Hepatocyte (in vitro differentiated cells): ENCODE measurements at regions not wholly inside any gene's neighbourhood (a gene's known extent, or its start where the extent isn't known, plus 50 kb on each side); places are given as distances from the start of the nearest gene placed in this dataset.

Experiments
- DNase-seq: peaks from one replicate; pipeline ENCODE4 v3.0.0-alpha.2; 2016; ENCODE audit warnings: low spot score
- H2AFZ ChIP-seq: fragments of 200-600 bp; sonication (generic); 2 replicates; pipeline ENCODE4 v1.6.0; 2016; ENCODE audit warnings: antibody characterized with exemption, mild to moderate bottlenecking
- H3K27ac ChIP-seq: fragments of 200-600 bp; sonication (generic); 2 replicates; pipeline ENCODE4 v1.5.1; 2016; ENCODE audit warnings: mild to moderate bottlenecking
- H3K27me3 ChIP-seq: fragments of 200-600 bp; sonication (generic); 2 replicates; pipeline ENCODE4 v1.6.1; 2016
- H3K36me3 ChIP-seq: fragments of 200-600 bp; sonication (generic); replicated peaks from 2 replicates; pipeline ENCODE4 v1.5.1; 2016; ENCODE audit warnings: low read depth; ENCODE audit not compliant: insufficient read depth
- H3K4me1 ChIP-seq: fragments of 200-600 bp; sonication (generic); 2 replicates; pipeline ENCODE4 v1.5.1; 2016; ENCODE audit warnings: mild to moderate bottlenecking, moderate library complexity; ENCODE audit not compliant: insufficient read depth
- H3K4me2 ChIP-seq: fragments of 200-600 bp; sonication (generic); 2 replicates; pipeline ENCODE4 v1.6.0; 2016
- H3K4me3 ChIP-seq: fragments of 200-600 bp; sonication (generic); 2 replicates; pipeline ENCODE4 v1.5.1; 2016; ENCODE audit warnings: mild to moderate bottlenecking
- H3K79me2 ChIP-seq: fragments of 200-600 bp; sonication (generic); 2 replicates; pipeline ENCODE4 v1.6.0; 2017; ENCODE audit warnings: mild to moderate bottlenecking
- H3K9me2 ChIP-seq: fragments of 200-600 bp; sonication (generic); replicated peaks from 2 replicates; pipeline ENCODE4 v1.6.0; 2017; ENCODE audit warnings: mild to moderate bottlenecking; ENCODE audit not compliant: insufficient read depth
- H3K9me3 ChIP-seq: fragments of 200-600 bp; sonication (generic); 2 replicates; pipeline ENCODE4 v1.5.1; 2016; ENCODE audit warnings: low read depth, mild to moderate bottlenecking
- H4K20me1 ChIP-seq: fragments of 200-600 bp; sonication (generic); 2 replicates; pipeline ENCODE4 v1.6.0; 2016; ENCODE audit warnings: mild to moderate bottlenecking; ENCODE audit not compliant: insufficient read depth, poor library complexity, severe bottlenecking
- EZH2 ChIP-seq: fragments of 200-600 bp; sonication (generic); IDR thresholded peaks from 2 replicates; pipeline ENCODE4 v1.6.1; 2016; ENCODE audit warnings: antibody characterized with exemption, mild to moderate bottlenecking, borderline replicate concordance
- EZH2phosphoT487 ChIP-seq: fragments of 200-600 bp; sonication (generic); IDR thresholded peaks from one replicate; pipeline ENCODE4 v1.6.1; 2018; ENCODE audit warnings: antibody characterized with exemption, mild to moderate bottlenecking, low read depth, moderate library complexity; ENCODE audit not compliant: unreplicated experiment, severe bottlenecking
- WGBS: methylation state at CpG from one replicate; pipeline ENCODE4 v1.1.6; 2016; ENCODE audit warnings: low lambda C conversion rate; ENCODE audit errors: missing lambda C conversion rate; 5-methylcytosine and 5-hydroxymethylcytosine counted together
- TF ChIP-seq, protein P1 (sequence below): fragments of 200-600 bp; sonication (generic); IDR thresholded peaks from 2 replicates; pipeline ENCODE4 v1.5.1; 2016; ENCODE audit warnings: antibody characterized with exemption, mild to moderate bottlenecking; ENCODE audit not compliant: poor library complexity

- Histone ChIP-seq H3K4me1 (peaks cover 6% of the 10 kb centered on the region), H2AFZ (no peak overlapping the region), H3K9me3 (no peaks in the 10 kb centered on the region), H3K4me3 (no peak overlapping the region), H4K20me1 (no peaks in the 10 kb centered on the region), H3K27me3 (no peaks in the 10 kb centered on the region), H3K36me3 (no peaks in the 10 kb centered on the region), H3K9me2 (no peaks in the 10 kb centered on the region), H3K4me2 (no peak overlapping the region), H3K27ac (no peak overlapping the region), H3K79me2 (no peaks in the 10 kb centered on the region)
- no peak for DNase-seq
- TF ChIP-seq, protein P1, sequence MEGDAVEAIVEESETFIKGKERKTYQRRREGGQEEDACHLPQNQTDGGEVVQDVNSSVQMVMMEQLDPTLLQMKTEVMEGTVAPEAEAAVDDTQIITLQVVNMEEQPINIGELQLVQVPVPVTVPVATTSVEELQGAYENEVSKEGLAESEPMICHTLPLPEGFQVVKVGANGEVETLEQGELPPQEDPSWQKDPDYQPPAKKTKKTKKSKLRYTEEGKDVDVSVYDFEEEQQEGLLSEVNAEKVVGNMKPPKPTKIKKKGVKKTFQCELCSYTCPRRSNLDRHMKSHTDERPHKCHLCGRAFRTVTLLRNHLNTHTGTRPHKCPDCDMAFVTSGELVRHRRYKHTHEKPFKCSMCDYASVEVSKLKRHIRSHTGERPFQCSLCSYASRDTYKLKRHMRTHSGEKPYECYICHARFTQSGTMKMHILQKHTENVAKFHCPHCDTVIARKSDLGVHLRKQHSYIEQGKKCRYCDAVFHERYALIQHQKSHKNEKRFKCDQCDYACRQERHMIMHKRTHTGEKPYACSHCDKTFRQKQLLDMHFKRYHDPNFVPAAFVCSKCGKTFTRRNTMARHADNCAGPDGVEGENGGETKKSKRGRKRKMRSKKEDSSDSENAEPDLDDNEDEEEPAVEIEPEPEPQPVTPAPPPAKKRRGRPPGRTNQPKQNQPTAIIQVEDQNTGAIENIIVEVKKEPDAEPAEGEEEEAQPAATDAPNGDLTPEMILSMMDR, result no peak
- TF ChIP-seq EZH2phosphoT487 (no peak), EZH2 (no peak)
These were observed 223.1 kb upstream of the GRIP1 start for GRCh38 chr12:66902020-66902419.

- H3K4me1 ChIP-seq, result no peaks in the 10 kb centered on the region
- H3K79me2 ChIP-seq, result no peaks in the 10 kb centered on the region
- H3K27ac ChIP-seq, result no peak overlapping the region
- H3K36me3 ChIP-seq, result no peaks in the 10 kb centered on the region
- no peak overlapping the region for H2AFZ ChIP-seq
- H3K27me3 ChIP-seq, result no peaks in the 10 kb centered on the region
- TF ChIP-seq EZH2 (no peak), EZH2phosphoT487 (no peak)
- TF ChIP-seq, protein P1, result peak; percentile 37
- no peaks in the 10 kb centered on the region for H4K20me1 ChIP-seq
- H3K9me2 ChIP-seq, result no peaks in the 10 kb centered on the region
- H3K9me3 ChIP-seq, result no peaks in the 10 kb centered on the region
- H3K4me2 ChIP-seq, result no peak overlapping the region
- H3K4me3 ChIP-seq, result no peak overlapping the region
- 48% methylated on average over 1 of the region's 1 CpG for WGBS
- DNase-seq, result no peak
These were observed 225.0 kb upstream of the GRIP1 start for GRCh38 chr12:66903782-66904396.

DNA sequence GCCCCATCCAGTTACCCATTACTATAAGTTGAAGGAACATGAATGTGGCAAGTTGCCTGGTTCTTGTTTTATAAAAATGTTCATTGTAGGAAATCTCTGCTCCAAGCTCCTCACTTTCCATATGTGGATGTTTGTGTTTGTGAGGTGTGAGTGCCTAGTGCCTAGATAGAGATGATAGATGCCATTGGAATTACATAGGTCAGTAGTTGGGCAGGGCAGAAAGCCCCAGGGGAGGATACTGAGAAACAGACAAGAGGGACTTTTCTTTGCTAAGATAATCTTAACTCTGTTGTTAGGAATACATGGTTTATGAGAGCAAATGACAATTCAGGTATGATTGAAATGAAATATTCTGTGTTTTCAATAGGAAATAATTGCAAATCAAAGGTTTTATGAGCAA lies 226.3 kb upstream of the GRIP1 start:
- no peak overlapping the region for H3K4me3 ChIP-seq
- H2AFZ ChIP-seq, result no peak overlapping the region
- H3K27me3 ChIP-seq, result no peaks in the 10 kb centered on the region
- no peak for TF ChIP-seq EZH2
- TF ChIP-seq, protein P1, result no peak
- no peak for TF ChIP-seq EZH2phosphoT487
- no peaks in the 10 kb centered on the region for H3K4me1 ChIP-seq
- no peaks in the 10 kb centered on the region for H4K20me1 ChIP-seq
- no peaks in the 10 kb centered on the region for H3K9me2 ChIP-seq
- no peak overlapping the region for H3K4me2 ChIP-seq
- H3K36me3 ChIP-seq, result no peaks in the 10 kb centered on the region
- H3K27ac ChIP-seq, result no peak overlapping the region
- H3K79me2 ChIP-seq, result no peaks in the 10 kb centered on the region
- DNase-seq, result no peak
- no peaks in the 10 kb centered on the region for H3K9me3 ChIP-seq
